ENCODE measurements at regions not wholly inside any gene's neighbourhood (a gene's known extent, or its start where the extent isn't known, plus 50 kb on each side); places are given as distances from the start of the nearest gene placed in this dataset.
A peak's percentile ranks its signal among the peaks of the same experiment; 100 is the strongest.

- DNase-seq: no peak
Measured at GRCh38 chr7:125654076-125654475, 724.5 kb upstream of the POT1 start.

GRCh38 chr7:125651823-125652528 is 722.4 kb upstream of the POT1 start:
- DNase-seq: no peak

DNA sequence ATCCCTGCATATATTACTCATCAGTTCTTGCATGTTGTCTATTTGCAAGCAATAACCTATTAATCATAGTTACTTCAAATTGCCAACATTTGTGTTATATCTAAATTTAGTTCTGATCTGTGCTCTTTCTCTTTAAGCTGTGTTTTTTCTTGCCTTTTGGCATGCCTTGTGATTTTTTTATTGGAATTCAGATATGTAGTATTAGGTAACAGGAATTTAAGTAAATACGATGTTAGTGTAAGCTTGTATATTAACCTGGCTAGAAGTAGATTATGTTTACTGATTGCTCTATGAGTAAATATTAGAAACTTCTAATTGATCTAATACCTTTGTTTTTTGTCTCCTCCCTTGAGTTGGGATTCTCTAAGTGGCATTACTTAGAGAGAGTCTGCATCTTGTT is 718.9 kb upstream of the POT1 start:
- no peak for DNase-seq

- DNase-seq: no peak
Measured at GRCh38 chr7:125645770-125646169, 716.1 kb upstream of the POT1 start.

DNA sequence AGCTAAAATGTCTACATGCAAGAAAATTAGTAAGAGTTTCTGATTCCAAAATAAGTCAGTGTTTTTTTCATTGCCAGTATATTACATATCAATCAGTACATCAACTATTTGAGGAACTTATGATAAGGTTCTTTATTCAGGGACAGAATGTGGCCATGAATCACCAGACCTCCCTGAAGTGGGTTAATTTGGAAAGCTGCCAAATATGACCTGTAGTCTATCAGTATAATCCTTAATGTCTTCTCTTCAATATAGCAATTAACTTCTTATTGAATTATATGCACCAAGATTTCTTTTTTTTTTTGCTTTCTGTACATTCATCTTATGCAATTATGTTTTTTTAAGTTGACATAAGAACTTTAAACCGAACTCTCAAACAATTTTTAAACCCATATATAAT is 714.5 kb upstream of the POT1 start:
- no peak for DNase-seq

DNA sequence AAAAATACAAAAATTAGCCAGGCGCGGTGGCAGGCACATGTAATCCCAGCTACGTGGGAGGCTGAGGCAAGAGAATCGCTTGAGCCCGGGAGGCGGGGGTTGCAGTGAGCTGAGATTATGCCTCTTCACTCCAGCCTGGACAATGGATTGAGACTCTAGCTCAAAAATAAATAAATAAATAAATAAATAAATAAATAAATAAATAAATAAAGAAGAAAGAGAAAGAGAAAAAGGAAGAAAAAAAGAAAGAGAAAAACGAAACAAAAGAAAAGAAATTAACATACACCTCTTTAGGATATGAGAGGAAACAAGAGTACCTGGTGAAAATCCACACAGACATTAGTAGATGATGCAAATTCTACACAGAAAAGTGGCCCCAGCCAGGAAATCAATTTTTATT is 713.7 kb upstream of the POT1 start:
- no peak for DNase-seq

- DNase-seq: no peak
Measured at GRCh38 chr7:125641884-125642283, 712.3 kb upstream of the POT1 start.

DNA sequence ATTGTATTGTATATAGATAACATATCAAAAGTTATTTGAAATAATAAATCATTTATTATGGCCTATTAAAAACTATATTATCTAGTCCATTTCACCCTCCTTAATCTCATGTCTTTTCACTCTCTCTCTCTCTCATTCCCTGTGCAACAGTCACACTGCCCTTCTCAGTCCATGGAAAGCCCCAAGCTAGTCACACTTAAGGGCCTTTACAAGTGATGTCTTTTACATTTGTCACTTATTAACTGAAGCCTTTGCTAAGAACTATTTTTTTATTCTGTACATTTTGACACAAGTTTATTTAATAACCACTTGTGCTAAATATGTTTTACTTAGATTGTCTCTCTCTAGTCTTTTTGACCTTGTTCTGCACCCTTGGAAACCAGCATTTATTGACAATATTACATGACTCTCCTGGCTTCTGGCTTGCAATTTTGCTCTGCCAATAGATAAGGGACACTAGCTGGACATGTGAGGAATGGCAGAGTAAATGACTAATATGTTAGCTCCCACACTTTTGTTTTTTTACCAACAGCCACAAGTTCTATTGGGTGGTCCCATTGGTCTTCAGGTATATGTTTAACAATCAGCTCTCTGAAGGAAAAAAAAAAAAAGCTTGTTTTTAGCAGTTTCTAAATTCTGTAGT is 706.8 kb upstream of the POT1 start:
- no peak for DNase-seq

DNA sequence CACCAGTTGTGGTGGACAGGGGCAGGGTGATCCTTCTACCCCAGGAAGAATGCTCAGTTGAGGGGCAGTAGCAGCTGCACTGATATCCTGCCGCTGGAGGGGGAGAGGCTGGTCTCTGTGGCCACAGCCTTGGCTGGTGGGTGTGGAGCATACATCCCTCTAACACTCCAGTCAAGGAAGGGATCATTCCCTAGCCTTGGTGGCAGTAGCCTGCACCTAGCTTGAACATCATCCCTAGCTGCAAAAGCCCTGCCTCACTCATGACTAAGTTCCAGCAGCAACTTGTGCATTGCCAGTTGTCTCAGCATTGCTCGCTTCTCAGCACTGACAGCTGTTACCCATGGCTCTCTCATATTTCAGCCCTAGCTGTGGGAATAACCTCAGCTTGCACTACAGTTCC is 688.9 kb upstream of the POT1 start:
- DNase-seq: no peak

- no peak for DNase-seq
Measured at GRCh38 chr7:125611582-125611981, 682.0 kb upstream of the POT1 start.

DNA sequence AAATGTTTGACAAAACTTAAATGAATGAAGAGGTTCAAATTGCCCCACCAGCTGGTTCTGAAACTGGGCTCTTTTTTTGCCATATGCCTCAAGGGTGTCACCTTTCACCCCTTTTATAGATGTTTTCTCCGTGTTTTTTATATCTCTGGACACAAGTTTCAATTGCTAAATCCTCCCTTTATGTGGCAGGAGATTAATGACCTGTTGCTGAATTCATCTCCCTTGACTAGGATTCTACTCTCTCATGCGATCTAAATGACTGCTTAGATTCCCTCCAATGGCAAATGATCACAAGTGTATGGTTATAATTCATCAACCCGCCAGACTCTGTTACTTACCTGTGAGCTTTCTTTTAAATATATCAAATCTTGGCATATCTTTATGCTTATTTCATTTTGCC is 677.0 kb upstream of the POT1 start:
- no peak for DNase-seq

DNA sequence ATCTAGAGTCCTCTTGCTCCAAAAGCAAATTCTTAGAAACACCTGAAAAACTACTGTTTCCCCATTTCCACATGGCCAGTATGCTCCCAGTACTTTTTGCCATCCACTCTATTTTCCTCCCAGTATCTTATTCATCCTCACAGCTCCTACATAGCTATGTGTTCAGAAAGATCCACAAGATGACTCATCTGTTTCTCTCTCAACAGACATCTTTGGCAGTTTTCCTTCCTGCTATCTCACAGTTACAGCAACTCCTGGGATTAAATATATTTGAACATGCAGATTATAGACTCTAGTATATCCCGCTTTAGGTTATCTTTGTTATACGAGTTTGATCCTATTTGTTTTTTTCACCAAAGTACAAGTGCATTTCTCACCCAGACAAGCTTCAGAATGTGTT is 675.6 kb upstream of the POT1 start:
- DNase-seq: peak in 1 of 2 experiments; percentile 34

- DNase-seq: no peak
Measured at GRCh38 chr7:125602441-125602840, 672.8 kb upstream of the POT1 start.

GRCh38 chr7:125599387-125599786 is 669.8 kb upstream of the POT1 start:
- DNase-seq: no peak

DNA sequence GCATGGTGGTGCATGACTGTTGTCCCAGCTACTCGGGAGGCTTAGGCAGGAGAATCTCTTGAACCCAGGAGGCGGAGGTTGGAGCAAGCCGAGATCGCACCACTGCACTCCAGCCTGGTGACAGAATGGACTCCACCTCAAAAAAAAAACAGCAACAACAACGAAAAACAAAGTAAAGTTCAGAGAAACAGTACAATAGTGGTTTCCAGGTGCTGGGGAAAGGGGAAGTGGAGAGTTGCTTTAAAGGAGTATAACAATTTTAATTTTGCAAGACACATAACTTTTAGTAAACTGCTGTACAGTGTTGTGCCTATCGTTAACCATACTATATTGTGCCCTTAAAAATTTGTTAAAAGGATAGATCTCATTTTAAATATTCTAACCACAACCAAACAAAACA is 662.7 kb upstream of the POT1 start:
- peak; percentile 8 to 20 for DNase-seq

DNA sequence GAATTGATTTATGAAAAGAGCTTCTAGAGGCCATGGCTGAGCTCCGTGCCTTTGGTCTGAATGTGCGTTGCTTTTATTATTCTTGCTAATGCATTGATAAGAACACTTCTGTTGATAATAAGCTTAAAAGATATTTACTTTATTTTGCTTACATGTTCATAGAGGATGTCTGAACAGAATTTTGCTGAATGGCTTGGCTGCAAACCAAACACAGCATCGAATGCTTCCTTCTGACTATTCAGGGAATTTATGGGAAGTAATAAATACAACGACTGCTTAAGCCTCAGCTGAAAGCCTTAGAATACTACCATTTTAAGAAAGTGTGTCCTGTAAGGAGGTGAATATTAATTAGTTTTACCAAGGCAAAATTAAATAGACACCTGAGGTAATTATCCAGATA is 643.5 kb upstream of the POT1 start:
- no peak for DNase-seq

DNA sequence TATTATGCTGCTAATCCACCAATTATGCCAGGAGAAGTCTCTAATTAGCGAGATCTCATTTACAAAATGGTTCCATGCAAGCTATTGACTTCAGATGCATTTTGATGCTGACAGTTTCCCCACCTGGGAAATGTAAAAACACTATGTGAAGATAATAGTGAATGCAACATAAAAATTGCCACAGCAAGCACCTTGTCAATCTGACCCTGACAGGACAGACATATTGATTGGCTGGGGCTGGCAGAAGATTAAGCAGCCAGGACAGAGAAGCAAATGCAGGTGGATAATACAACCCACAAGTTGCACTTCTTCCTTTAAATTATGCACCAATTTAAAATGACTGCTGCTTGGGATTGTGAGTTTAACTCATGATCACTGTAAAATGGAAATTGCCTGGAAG is 642.8 kb upstream of the POT1 start:
- DNase-seq: no peak

DNA sequence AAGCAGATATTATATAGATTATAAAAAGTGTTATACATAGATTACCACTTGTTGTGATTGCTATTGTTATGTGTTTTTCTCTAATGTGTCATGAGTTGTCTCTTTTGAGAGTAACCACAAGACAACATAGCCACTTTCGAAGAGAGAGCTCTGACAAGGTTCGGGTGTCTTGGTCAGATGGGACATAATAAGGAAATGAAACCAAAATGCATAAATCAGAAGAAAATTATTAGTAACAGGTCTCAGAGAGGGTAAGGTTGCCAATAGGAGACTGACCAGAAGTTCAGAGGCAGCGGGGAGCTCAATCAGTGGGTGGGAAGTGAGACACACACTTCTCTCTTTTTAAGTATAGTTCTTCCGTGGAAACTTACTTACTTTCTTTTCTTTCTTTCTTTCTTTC is 639.2 kb upstream of the POT1 start:
- DNase-seq: no peak

GRCh38 chr7:125567686-125568085 is 638.1 kb upstream of the POT1 start:
- no peak for DNase-seq

DNA sequence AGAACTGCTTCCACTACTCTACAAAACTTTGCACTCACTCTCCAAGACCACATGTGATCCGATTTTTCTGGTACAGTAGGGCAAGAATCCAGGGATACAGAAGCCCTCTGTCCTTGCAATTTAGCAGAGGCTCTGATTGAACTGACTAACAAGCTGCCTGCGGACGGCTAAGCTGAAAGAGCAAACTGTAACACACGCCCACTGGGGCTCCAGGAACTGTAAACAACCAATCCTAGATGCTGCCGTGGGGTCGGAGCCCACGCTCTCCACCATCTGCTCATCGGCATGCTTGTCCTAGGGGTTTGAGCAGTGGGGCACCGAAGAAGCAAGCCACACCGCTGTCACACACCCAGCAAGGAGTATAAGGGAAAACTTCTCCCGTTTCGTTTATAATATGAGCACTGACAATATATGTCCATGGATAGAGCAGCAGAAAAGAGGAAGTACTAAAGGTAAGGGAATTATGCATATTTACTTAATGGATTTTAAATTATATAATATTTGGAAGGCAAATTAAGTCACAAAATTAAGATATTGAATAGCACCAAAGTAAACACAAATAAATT is 634.4 kb upstream of the POT1 start:
- DNase-seq: peak; percentile 20 to 38

GRCh38 chr7:125563557-125563956 is 633.9 kb upstream of the POT1 start:
- no peak for DNase-seq

GRCh38 chr7:125561006-125561405 is 631.4 kb upstream of the POT1 start:
- DNase-seq: peak; percentile 24 to 39

- DNase-seq: peak; percentile 34 to 54
Measured at GRCh38 chr7:125559921-125560320, 630.3 kb upstream of the POT1 start.

- peak in 1 of 2 experiments; percentile 18 for DNase-seq
Measured at GRCh38 chr7:125555916-125556315, 626.3 kb upstream of the POT1 start.

DNA sequence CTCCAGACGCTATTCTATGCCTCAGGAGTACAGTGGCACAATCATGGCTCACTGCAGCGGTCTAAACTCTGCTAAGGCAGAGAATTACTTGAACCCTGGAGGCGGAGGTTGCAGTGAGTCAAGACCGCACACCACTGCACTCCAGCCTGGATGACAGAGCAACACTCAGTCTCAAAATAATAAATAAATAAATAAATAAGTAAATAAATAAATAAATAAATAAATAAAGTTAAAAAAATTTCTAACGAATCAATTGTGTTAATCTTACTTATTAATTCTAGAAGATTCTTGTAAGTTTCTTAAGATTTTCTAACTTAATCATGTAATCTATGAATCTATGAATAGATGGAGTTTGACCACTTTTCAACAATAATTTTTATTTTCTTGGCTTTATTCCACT is 621.4 kb upstream of the POT1 start:
- no peak for DNase-seq
